Smooth muscle cell (in vitro differentiated cells): ENCODE measurements at regions not wholly inside any gene's neighbourhood (a gene's known extent, or its start where the extent isn't known, plus 50 kb on each side); places are given as distances from the start of the nearest gene placed in this dataset.

Experiments used
- DNase-seq: peaks from one replicate; lab custom pipeline; 2025; ENCODE audit not compliant: unreplicated experiment; lab: John Stamatoyannopoulos, UW
- H2AFZ ChIP-seq: fragments of 200-600 bp; sonication (generic); 2 replicates; pipeline ENCODE4 v1.6.0; 2016; ENCODE audit warnings: antibody characterized with exemption, low read depth, mild to moderate bottlenecking
- H3F3A ChIP-seq: fragments of 200-600 bp; sonication (generic); 2 replicates; pipeline ENCODE4 v1.6.0; 2017; ENCODE audit warnings: antibody characterized with exemption, low read depth
- H3K27ac ChIP-seq: fragments of 200-600 bp; sonication (generic); 2 replicates; pipeline ENCODE4 v1.5.1; 2016; ENCODE audit warnings: low read depth, mild to moderate bottlenecking
- H3K27me3 ChIP-seq: fragments of 200-600 bp; sonication (generic); 2 replicates; pipeline ENCODE4 v1.6.1; 2016; ENCODE audit warnings: low read depth, mild to moderate bottlenecking
- H3K36me3 ChIP-seq: fragments of 200-600 bp; sonication (generic); 2 replicates; pipeline ENCODE4 v1.5.1; 2016; ENCODE audit warnings: low read depth
- H3K4me1 ChIP-seq: fragments of 200-600 bp; sonication (generic); 2 replicates; pipeline ENCODE4 v1.5.1; 2016; ENCODE audit warnings: low read depth
- H3K4me2 ChIP-seq: fragments of 200-600 bp; sonication (generic); 2 replicates; pipeline ENCODE4 v1.6.0; 2016; ENCODE audit warnings: mild to moderate bottlenecking
- H3K4me3 ChIP-seq: fragments of 200-600 bp; sonication (generic); 2 replicates; pipeline ENCODE4 v1.5.1; 2016; ENCODE audit warnings: mild to moderate bottlenecking
- H3K79me2 ChIP-seq: fragments of 200-600 bp; sonication (generic); 2 replicates; pipeline ENCODE4 v1.6.0; 2016; ENCODE audit warnings: low read depth, mild to moderate bottlenecking
- H3K9ac ChIP-seq: fragments of 200-600 bp; sonication (generic); 2 replicates; pipeline ENCODE4 v1.6.0; 2016; ENCODE audit warnings: low read depth
- H3K9me3 ChIP-seq: fragments of 200-600 bp; sonication (generic); replicated peaks from 2 replicates; pipeline ENCODE4 v1.5.1; 2016; ENCODE audit warnings: low read depth
- H4K20me1 ChIP-seq: fragments of 200-600 bp; sonication (generic); 2 replicates; pipeline ENCODE4 v1.6.0; 2016; ENCODE audit warnings: low read depth
- CTCF ChIP-seq: fragments of 200-600 bp; sonication (generic); IDR thresholded peaks from 2 replicates; pipeline ENCODE4 v1.5.1; 2017; ENCODE audit warnings: borderline replicate concordance, mild to moderate bottlenecking, antibody characterized with exemption; ENCODE audit not compliant: insufficient read depth, poor library complexity, severe bottlenecking
- WGBS: methylation state at CpG from one replicate; pipeline ENCODE4 v1.1.7; 2016; ENCODE audit warnings: low lambda C conversion rate; 5-methylcytosine and 5-hydroxymethylcytosine counted together

- H3K36me3 ChIP-seq = no peaks in the 10 kb centered on the region
- H3K9me3 ChIP-seq = peaks cover 3% of the 10 kb centered on the region
- no peaks in the 10 kb centered on the region for H3K4me1 ChIP-seq
- no peaks in the 10 kb centered on the region for H3F3A ChIP-seq
- no peak overlapping the region for H3K9ac ChIP-seq
- DNase-seq = no peak
- H3K4me2 ChIP-seq = no peak overlapping the region
- no peaks in the 10 kb centered on the region for H3K27me3 ChIP-seq
- no peak overlapping the region for H2AFZ ChIP-seq
- no peak overlapping the region for H3K27ac ChIP-seq
- no peaks in the 10 kb centered on the region for H4K20me1 ChIP-seq
- TF ChIP-seq CTCF = no peak
- no peak overlapping the region for H3K4me3 ChIP-seq
- WGBS = 94% methylated on average over 4 of the region's 4 CpGs
- no peaks in the 10 kb centered on the region for H3K79me2 ChIP-seq
Measured at GRCh38 chr2:8527031-8527430, 154.8 kb upstream of the ID2 start.

DNA sequence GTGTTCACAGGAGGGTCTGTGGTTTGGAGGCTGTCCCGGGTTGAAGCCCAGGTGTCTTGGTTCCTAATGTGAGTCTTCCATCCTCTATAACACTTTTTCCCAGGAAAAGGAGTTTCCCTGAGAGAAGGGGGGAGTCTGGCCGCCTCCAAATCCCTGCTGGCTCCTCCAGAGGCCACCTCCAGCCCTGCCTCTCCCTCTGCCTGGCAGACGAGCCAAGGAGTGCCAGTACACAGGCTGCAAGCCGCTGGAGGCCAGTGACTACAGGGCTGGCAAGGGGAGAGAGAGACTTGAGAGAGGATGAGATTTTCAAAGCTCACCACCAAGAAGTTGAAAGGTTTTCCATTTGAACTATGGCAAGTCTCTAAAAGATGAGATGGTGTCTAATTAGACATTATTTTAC, 154.2 kb upstream of the ID2 start:
- H3K9ac ChIP-seq = no peak overlapping the region
- no peak overlapping the region for H2AFZ ChIP-seq
- no peak for TF ChIP-seq CTCF
- no peak overlapping the region for H3K4me3 ChIP-seq
- H4K20me1 ChIP-seq = no peaks in the 10 kb centered on the region
- no peak overlapping the region for H3K27ac ChIP-seq
- 90% methylated on average over 4 of the region's 4 CpGs for WGBS
- no peaks in the 10 kb centered on the region for H3F3A ChIP-seq
- no peaks in the 10 kb centered on the region for H3K79me2 ChIP-seq
- peaks cover 3% of the 10 kb centered on the region for H3K9me3 ChIP-seq
- H3K4me1 ChIP-seq = no peaks in the 10 kb centered on the region
- H3K27me3 ChIP-seq = no peaks in the 10 kb centered on the region
- H3K4me2 ChIP-seq = no peak overlapping the region
- DNase-seq = no peak
- no peaks in the 10 kb centered on the region for H3K36me3 ChIP-seq

DNA sequence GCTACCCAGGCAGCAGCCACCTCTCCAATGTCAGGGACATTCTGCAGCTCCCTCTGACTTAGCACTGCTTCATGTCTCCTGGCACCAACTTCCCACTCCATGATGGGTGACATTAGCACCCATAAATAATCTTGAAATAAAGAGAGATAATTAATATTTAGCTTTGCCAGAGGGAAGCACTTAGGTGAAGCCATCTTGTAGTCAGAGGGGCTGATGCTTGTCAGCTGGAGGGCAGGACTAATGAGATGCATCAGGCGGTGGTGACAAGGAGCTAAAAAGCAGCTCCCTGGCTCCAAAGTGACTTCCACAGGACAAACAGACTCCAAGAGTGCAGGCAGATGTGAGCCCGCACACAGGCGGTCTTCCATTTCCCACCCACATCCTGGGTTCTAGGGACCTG, 153.0 kb upstream of the ID2 start:
- no peak overlapping the region for H3K9ac ChIP-seq
- no peaks in the 10 kb centered on the region for H3K36me3 ChIP-seq
- no peaks in the 10 kb centered on the region for H3K4me1 ChIP-seq
- no peaks in the 10 kb centered on the region for H3F3A ChIP-seq
- no peak overlapping the region for H3K27ac ChIP-seq
- no peaks in the 10 kb centered on the region for H3K27me3 ChIP-seq
- H3K4me3 ChIP-seq = no peak overlapping the region
- H3K79me2 ChIP-seq = no peaks in the 10 kb centered on the region
- WGBS = 87% methylated on average over 3 of the region's 3 CpGs
- H3K9me3 ChIP-seq = peaks cover 3% of the 10 kb centered on the region
- DNase-seq = no peak
- TF ChIP-seq CTCF = no peak
- no peak overlapping the region for H2AFZ ChIP-seq
- H3K4me2 ChIP-seq = no peak overlapping the region
- no peaks in the 10 kb centered on the region for H4K20me1 ChIP-seq

DNA sequence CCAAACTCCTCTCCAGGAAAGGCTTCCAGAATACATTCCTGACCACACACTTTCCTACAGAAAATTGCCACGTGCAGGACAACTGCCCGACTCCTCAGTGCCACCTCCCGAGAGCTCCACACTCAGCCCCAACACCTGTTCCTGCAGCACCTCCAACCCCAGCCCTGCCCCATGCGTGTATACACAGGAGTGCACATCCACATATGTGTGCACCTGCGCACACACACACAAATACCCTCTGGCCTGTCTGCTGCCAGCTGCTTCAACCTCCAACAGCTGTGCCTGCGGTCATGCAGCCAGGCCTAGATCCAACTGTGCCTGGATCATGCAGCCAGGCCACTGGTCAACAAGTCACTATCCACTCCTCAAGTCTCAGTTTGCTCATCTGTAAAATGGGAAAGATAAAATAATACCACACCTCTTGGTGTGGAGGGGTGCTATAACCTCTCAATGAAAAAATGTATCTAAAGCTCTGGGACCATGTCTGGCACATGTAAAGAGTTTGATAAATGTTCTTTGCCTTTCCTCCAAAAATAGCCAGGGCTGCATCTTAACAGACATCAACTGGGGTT, 152.1 kb upstream of the ID2 start:
- H3K9me3 ChIP-seq = peaks cover 3% of the 10 kb centered on the region

More for the DNA sequence above, 152.1 kb upstream of the ID2 start:
- Histone ChIP-seq H3K4me3 (no peak overlapping the region), H4K20me1 (no peaks in the 10 kb centered on the region), H3K36me3 (no peaks in the 10 kb centered on the region), H3K4me2 (no peak overlapping the region), H2AFZ (no peak overlapping the region), H3K9ac (no peak overlapping the region), H3F3A (no peaks in the 10 kb centered on the region), H3K27me3 (no peaks in the 10 kb centered on the region), H3K79me2 (no peaks in the 10 kb centered on the region), H3K4me1 (peaks cover 1% of the 10 kb centered on the region), H3K27ac (no peak overlapping the region)
- TF ChIP-seq CTCF = no peak
- WGBS = 93% methylated on average over 6 of the region's 6 CpGs
- DNase-seq = no peak
